ENCODE measurements at regions not wholly inside any gene's neighbourhood (a gene's known extent, or its start where the extent isn't known, plus 50 kb on each side); places are given as distances from the start of the nearest gene placed in this dataset.
"Not testable (repeated sequence)": the region's sequence is repeated elsewhere in the genome, so short reads cannot be mapped to it uniquely, and the experiment has no call there.

DNA sequence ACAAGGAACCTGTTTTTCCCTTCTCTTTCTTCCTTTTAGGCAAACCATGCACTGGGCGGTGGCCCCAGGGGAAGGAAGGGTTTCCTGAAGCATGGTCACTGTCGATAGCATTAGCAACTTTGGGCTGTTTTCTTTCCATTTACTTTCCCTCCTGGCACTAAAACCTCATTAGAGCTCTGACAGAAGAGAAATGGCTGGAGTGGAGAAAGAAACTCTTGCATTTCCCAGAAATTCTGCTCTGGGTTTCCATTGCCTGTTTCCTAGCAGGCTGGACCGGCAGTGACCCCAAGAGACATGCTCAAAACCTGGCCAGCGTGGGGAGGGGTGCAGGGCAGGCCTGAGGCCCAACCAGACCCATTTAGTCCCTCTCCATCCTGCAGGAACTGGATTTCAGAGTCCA is 230.7 kb upstream of the CCL2 start:
- no peak for DNase-seq (ENCODE audit: low spot score)

DNA sequence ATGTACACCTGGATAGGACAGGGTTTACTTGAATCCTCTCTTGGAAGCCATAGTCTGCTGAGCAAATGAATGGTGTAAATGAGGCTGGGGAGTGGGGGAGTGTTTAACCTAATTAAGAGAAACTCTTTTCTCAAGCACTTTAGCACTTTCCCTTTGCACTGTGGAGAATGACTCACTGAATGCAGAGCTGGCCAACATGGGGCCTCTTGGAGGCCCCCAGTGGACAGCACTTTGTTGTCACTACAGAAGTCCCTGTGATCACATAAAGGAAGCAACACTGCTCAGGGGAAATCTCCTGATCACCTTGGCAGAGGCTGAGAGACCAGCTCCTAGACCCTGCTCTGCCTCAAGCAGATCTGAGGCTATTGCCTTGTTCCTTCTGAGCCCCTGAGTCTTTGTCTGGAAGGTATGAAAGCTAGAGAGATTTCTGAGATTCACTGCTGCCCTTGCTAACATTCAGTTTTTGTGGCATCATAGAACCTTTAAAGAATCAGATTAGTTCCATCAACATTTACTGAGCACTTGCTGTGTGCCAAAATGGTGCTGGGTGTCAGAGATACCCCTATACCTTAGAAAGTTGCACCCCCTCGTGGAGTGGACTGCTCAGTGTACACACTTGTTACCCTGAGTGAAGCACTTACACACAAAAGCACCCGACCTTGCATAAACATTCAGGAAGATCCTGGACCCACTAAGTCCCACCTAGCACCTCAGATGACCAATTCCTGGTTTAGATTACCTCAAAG is 230.1 kb upstream of the CCL2 start:
- no peak for DNase-seq (ENCODE audit: low spot score)

DNA sequence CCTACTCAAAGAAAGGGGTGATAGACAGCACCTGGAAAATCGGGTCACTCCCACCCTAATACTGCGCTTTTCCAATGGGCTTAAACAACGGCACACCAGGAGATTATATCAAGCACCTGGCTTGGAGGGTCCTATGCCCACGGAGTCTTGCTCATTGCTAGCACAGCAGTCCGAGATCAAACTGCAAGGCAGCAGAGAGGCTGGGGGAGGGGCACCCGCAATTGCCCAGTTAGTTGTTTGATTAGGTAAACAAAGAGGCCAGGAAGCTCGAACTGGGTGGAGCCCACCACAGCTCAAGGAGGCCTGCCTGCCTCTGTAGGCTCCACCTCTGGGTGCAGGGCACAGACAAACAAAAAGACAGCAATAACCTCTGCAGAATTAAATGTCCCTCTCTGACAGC is 224.5 kb upstream of the CCL2 start:
- not testable (repeated sequence) for DNase-seq (ENCODE audit: low spot score)

DNA sequence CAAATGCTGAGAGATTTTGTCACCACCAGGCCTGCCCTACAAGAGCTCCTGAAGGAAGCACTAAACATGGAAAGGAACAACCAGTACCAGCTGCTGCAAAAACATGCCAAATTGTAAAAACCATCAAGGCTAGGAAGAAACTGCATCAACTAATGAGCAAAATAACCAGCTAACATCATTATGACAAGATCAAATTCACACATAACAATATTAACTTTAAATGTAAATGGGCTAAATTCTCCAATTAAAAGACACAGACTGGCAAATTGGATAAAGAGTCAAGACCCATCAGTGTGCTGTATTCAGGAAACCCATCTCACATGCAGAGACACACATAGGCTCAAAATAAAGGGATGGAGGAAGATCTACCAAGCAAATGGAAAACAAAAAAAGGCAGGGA is 222.8 kb upstream of the CCL2 start:
- not testable (repeated sequence) for DNase-seq (ENCODE audit: low spot score)

DNA sequence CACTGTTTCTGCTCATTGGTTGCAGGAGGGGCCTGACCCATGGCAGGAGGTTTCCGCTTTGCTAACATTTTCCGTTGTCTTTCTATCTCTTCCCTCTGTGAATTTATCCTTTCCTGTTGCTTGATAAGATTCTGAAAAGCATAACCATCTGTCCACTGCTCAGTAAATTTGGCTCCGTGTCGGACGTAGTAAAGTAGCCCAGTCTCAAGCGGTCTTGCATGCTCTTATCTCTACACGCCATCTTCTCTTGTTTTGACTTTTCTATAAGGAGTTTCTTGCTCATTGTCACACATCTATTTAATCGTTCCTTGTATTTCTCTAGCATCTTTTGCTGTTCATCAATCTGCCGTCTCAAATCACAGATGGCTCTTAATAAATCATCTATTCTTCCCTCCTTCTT is 216.3 kb upstream of the CCL2 start:
- DNase-seq (ENCODE audit: low spot score), result not testable (repeated sequence)

DNA sequence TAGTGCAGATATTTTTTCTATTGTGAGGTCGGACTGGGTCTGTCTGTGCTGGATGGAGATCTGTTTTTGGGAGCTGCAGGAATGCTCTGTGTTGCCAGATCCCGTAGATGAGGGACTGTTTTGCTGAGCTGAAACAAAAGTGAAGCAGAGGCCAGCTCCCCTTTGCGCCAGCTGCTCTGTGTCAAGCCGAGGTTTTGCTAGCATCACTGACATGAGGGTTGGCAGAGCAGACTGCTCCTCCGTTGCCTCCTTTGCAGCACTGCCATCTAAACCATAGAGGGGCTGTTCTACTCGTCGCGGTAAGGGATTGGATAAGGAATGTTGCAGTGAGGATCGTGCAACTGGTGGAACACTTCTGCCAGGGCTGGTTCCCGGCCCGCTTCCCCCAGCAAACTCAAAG is 215.9 kb upstream of the CCL2 start:
- DNase-seq (ENCODE audit: low spot score), result not testable (repeated sequence)

DNA sequence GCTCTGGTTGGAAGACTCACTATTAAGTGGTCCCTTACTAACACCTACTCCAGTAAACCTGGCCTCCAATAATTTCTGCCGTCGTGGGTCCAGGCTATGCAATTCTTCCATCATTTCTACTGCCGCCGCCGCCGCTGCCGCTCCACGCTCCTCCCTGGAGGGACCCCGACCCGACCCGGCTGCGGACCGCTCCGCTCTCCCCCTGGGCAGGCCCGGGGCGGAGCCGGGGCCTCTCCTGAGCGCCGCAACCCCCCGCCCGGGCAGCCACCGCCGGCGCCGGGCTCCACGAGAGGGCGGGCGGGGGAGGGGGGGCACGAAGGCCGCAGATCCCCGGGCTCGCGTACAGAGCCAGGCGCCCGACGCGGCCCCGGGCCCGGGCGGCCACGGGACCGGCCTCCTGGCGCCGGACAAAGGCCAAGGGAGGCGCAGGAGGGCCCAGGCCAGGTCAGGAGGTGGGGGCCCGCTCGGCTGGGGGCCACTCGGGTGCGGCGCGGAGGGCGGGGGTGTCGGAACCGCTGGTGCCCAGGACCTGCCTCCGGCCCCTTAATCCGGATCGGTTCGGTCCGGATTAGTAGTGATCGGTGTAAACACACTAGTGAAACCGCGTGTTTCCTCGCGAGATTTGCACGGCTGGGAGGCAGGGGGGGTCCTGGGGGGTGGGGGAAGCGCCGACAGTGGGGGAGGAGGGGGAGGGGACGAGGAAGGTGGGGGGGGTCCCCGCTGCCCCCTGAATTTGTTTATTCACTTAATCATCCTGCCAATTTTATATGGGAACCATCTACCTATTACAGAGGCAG is 215.1 kb upstream of the CCL2 start:
- not testable (repeated sequence) for DNase-seq (ENCODE audit: low spot score)

DNA sequence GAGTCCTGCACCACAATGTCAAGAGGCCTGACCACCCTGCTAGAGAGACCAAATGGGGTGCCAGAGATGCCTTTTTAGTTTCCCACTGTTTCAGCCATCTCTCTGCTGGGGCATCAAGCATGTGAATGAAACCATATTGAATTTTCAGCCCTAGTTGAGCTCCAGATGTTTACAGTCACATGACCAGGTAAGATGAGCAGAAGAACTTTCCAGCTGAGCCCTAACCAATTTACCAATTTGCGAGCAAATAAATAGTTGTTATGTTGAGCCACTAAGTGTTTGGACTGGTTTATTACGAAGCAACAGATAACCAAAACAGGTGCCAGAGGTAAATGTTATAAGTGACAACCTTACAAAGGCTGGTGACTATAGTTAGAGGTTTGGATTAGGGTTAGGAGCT is 209.1 kb upstream of the CCL2 start:
- no peak for DNase-seq (ENCODE audit: low spot score)

DNA sequence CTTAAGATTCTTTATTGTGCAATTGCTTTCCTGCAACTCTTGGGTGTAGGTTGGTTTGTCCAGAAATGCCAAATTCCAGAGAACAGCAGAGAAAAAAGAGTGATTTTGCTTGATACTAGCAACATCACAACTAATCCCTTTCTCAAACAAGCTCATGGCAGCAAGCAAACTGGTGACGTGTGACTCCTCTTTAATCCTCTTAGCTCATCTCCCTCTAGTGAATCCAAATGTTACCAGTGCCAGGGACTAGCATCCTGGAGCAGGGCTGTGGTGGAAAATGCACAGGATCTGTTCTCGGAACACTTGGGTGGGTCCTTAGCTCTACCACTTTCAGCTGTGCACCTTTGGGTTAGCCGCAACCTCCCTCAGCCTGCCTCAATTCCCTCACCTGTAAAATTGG is 204.0 kb upstream of the CCL2 start:
- DNase-seq (ENCODE audit: low spot score), result no peak

DNA sequence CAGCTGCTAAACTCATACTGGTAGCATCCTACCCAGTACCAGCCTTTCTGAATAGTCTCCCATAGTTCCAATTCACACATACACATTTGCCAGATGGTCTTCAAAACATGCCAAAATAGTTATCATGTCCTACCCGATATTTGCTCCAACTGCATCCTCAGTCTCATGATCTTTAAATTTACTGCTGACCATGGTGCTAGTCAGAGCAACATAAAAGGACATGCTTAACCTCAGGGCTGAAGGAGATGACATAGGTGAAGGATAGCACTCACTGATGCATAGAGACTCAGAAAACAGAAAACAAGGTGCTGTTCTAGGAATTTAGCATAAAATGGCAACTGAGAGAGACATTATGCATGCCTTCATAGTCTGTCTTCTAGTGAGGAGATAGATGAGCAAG is 200.6 kb upstream of the CCL2 start:
- no peak for DNase-seq (ENCODE audit: low spot score)

DNA sequence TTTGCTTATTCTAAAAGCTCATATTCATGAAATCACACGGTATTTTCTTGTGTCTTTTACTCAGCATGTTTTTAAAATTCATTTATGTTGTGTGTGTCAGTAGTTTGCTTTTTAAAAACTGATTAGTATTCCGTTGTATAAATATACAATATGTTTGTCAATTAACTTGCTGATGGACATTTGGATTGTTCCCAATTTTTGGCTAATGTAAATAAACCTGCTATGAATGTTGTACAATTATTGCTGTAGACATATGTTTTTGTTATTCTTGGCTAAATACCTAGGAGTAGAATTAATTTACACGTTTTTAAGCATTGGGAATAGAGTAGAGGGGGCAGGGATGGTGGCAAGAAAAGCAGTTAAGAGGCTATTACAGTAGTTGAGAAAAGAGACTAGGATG is 199.5 kb upstream of the CCL2 start:
- no peak for DNase-seq (ENCODE audit: low spot score)

DNA sequence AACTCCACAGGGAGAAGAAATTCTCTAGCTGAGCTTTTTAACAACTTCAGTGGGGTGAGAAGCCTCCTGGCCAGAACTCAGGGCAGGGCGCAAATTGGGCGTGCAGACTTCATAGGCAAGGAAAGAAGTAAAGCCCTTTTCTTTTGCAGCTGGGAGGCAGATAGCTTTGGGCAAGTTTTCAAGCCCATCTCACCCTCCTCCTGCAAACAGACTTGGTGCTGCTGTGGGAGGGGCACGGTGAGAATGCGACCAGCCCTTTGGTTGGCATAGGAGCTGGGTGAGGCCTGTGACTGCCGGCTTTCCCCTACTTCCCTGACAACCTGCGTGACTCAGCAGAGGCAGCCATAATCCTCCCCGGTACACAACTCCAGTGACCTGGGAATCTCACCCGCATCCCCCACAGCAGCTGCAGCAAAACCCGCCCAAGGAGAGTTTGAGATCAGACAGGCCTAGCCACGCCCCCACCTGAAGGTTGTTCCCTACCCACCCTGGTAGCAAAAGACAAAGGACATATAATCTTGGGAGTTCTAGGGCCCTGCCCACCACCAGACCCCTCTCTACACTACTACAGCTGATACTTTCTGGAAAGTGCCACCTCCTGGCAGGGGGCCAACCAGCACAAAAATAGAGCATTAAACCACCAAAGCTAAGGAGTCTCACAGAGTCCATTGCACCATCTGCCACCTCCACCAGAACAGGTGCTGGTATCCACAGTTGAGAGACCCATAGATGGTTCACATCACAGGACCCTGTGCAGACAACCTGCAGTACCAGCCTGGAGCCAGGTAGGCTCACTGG is 195.5 kb upstream of the CCL2 start:
- no peak for DNase-seq (ENCODE audit: low spot score)

DNA sequence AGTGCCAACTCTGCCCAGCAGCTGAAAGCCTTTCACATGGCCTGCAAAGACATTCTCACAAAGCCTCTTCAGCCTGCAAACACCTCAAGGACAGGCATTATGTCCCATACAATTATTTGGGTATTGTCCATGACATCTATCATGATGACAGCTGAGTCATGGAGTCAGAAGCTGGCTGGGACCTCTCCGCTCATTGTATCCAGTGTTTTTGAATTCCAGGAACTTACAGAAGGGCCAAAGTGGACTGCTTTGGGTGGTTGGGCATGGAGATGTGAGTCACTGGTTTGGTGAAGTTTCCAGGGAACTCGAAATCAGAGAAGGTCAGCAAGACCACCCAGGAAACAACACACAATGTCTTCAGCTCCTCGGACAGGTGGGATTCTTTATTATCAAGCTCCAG is 188.6 kb upstream of the CCL2 start:
- DNase-seq (ENCODE audit: low spot score), result no peak

DNA sequence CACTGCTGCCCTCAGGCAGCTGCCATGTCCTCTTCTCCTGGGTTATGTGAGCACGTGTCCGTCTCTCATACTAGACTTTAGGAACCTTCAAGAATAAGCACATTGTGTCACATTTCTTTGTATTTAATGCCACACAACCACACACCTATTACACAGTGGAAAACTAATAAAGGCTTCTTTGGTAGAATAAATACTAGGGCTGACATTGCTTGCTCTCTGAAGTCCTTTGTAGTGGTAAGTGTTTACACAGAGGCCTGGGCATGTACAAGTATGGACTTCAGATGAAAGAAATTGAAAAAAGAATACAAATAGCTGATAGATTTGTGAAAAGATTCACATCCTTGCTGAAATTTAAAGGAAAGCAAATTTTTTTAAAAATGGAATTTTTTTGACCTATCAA is 188.1 kb upstream of the CCL2 start:
- peak; percentile 28 for DNase-seq (ENCODE audit: low spot score)

DNA sequence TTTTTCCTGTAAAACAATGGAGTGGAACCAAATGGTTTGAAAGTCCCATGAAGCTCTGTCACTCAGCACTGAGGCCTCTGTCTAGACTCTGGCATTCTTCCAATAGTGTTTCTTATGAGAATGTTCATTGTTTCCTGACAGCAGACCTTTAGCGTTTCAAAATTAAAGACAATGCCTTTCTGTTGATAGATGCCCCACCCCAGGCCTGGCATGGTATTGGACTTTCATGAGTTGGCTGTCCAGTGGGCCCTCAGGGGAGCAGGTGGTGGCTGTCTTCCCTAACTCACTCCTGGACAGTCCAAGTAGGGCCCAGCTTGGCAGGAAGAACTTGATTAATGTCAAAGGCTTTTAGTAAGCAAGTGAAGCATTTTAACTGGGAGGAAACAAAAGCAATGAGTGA is 186.5 kb upstream of the CCL2 start:
- DNase-seq (ENCODE audit: low spot score), result peak; percentile 16

DNA sequence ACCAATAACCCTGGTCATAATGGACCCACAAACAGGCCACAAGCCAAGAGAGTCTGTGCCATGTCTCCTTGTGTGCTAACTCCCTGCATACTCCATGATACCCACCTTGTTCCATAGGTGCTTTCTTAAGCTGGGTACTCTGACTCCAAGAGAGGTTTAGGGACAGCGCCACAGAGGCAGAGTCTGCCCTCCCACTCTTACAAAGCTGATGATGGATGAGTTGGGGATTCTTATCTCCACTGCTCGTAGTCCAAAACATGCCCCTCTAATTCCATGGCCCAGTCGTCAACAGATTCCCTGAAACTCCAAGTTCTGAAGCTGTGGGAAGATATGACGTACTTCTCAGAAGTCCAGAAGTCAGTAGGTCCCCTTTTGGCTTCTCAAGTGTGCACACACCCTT is 184.4 kb upstream of the CCL2 start:
- DNase-seq (ENCODE audit: low spot score), result no peak

DNA sequence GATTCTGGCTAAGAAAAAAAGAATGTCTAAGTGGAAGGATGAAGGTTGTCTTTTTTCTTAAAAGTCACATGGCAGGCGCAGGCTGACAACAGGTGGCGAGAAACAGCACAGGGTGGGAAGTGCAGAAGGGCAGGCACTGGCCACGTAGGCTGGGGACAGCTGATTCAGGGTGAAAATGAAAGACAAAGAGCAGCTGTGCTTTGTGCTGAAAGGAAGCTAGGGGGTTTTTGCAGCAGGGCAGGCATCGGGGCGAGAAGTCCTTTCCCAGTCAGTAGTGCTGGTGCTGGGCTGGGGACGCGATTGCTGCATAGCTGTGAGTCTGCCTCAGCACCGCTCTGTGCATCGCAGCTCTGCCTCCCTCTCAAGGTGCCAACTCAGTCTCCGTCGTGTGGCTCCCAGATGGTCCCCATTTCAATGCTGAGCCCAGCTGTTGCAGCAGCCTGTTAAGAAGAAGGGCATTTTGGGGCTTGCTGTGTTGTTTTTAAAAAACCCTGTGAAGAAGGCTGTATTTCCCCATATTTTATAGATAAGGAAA is 183.1 kb upstream of the CCL2 start:
- DNase-seq (ENCODE audit: low spot score), result no peak

DNA sequence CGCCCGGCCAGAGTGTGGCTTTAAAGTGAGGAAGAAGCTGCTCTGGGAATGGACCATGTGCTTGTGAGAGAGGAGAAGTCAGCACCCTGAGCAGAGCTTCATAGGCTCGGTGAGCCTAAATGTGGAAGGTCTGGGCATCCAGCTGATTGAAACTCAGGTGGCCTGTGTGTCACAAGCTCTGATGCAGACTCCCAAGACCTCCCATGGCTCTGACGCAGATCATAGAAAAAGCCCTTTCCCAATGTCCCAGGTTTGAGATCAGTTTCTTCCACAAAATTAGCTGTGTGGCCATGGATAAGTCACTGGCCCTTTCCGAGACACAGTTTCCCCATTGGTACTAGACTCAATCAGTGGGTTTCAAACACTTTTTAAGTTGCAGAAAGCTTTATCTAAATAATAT is 180.0 kb upstream of the CCL2 start:
- DNase-seq (ENCODE audit: low spot score), result no peak

DNA sequence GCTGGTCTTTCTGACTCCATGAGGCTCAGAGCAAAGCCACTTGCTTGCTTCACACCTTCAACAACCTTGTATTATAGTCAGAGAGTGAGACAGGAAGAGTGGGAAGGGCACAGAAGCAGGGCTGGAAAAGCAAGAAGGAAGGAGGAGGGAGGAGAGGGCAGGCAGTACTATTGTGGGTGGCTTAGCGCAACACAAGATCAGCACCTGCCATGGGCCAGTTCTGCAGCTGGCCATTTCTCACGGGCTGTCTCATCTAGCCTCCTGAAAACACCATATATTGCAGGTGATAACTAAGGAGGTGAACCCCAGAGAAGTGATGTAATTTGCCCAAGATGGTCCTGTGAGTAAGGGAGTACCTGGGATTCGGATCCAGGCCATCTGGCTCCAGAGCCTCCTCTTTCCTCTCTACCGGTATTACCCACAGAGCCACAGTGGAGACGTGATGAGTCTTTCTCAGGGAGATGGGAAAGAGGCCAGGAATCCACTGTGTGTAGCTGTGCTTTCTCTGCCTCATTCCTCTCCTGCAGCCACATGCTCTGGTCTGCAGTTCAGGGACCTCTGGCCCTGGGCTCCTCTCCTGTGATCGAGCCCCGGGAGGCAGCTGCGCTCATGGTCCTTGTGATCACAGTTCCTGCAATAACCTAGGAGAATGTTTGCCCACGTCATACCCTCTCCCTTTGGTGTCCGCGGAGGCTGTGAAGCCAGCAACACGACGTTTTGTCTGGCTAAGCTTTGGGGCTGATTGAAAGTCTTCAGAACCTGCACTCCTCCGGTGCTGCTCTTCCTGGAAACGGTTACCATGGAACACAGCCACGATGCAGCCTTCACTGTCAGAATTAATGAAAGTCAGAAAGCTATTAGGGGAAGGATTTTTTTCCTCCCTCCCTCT is 178.1 kb upstream of the CCL2 start:
- DNase-seq (ENCODE audit: low spot score), result no peak

DNA sequence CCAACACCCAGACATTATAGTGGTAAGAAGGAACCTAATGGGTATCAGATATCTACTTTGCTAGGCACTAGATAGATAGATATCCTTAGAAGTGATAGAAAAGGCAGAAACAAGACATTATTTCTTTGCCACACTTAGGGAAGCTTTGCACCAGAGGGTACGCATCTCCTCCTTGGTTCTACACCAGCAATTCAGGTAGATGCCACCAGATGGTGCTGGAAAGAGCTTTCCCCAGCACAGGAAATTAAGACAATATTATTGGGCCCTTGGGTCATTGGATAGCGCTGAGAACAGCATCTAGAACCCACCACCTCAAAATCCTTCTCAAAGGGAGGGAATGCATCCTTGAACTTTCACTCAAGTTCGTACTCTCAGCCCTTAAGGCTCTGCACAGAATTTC is 173.8 kb upstream of the CCL2 start:
- DNase-seq (ENCODE audit: low spot score), result peak; percentile 16

DNA sequence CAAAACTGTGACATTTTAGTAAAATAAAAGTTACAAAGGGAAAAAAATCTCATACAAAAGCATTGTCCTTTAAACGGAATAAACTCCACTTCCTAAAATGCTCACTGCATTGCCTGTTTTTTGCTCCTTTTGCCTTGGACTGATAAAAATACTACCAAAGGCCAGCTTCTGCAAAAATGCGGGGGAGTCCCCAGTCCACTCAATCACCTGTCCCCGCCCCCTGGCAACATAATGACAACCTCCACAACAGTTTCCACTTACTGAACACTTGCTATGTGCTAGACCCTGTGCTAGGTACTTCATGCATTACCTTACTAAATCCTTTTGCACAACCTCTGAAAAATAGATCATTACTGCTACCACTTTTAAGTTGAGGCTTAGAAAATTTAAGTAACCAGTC is 172.7 kb upstream of the CCL2 start:
- no peak for DNase-seq (ENCODE audit: low spot score)

DNA sequence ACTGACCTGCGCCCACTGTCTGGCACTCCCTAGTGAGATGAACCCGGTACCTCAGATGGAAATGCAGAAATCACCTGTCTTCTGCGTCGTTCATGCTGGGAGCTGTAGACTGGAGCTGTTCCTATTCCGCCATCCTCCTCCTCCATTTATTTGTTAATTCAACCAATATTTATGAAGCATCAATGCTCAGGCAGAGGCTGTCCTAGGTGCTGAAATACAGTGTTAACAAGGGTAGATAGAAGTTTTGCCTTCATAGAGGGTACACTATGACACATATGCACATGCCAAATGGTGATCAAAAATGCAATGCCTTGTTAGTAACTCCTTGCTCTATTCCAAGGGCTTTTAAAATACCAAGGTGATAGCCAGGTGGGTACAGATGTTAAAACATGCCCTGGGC is 166.0 kb upstream of the CCL2 start:
- DNase-seq (ENCODE audit: low spot score), result not testable (repeated sequence)

Data from SW480 (cell line).